COLO829 (cell line): ENCODE measurements at regions not wholly inside any gene's neighbourhood (a gene's known extent, or its start where the extent isn't known, plus 50 kb on each side); places are given as distances from the start of the nearest gene placed in this dataset.
A peak's percentile ranks its signal among the peaks of the same experiment; 100 is the strongest.
"Not testable (repeated sequence)": the region's sequence is repeated elsewhere in the genome, so short reads cannot be mapped to it uniquely, and the experiment has no call there.

Source experiments
- DNase-seq: peaks from one replicate; pipeline ENCODE4 v3.0.0; 2012; ENCODE audit warnings: low spot score

GRCh38 chr7:16933296-16934279, 51.8 kb upstream of the AGR3 start:
- DNase-seq, result no peak

- no peak for DNase-seq
These were observed 53.0 kb upstream of the AGR3 start for GRCh38 chr7:16934722-16935340.

- no peak for DNase-seq
These were observed 53.6 kb upstream of the AGR3 start for GRCh38 chr7:16935341-16935735.

GRCh38 chr7:16936626-16937422, 55.0 kb upstream of the AGR3 start:
- DNase-seq, result no peak

GRCh38 chr7:16939161-16939560, 57.4 kb upstream of the AGR3 start:
- DNase-seq, result no peak

GRCh38 chr7:16940776-16941175, 59.0 kb upstream of the AGR3 start:
- DNase-seq, result no peak

DNA sequence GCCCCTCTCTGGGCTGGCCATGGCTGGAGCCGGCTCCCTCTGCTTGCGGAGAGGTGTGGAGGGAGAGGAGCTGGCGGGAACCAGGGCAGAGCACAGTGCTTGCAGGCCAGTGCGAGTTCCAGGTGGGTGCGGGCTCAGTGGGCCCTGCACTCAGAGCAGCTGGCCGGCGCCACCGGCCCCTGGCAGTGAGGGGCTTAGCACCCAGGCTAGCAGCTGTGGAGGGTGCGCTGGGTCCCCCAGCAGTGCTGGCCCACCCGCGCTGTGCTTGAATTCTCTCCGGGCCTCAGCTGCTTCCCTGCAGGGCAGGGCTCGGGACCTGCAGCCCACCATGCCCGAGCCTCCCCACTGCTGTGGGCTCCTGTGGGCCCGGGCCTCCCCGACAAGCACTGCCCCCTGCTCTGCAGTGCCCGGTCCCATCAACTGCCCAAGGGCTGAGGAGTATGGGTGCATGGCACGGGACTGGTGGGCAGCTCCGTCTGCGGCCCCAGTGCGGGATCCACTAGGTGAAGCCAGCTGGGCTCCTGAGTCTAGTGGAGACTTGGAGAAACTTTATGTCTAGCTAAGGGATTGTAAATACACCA, 61.2 kb upstream of the AGR3 start:
- no peak for DNase-seq

DNA sequence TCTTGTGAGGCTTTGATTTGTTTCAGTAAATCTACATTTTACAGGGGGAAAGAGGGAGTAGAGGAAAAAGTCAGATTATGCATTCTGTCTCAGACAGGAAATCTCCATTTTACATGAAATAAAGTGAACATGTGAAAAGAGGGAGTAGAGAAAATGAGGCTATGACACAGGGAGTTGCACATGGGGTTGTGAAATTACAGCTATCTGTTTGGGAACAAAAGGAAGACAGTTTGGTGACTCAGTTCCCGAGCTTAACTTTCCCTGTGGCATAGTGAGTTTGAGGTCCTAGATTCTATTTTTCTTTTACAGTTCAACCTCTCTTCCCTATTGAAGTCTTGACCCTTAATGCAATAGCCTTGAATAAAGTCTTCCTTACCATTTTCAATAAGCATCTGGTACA, 63.2 kb upstream of the AGR3 start:
- no peak for DNase-seq

- peak; percentile 63 for DNase-seq
These were observed 63.6 kb upstream of the AGR3 start for GRCh38 chr7:16945372-16945771.

- not testable (repeated sequence) for DNase-seq
These were observed 66.3 kb upstream of the AGR3 start for GRCh38 chr7:16948110-16948509.

DNA sequence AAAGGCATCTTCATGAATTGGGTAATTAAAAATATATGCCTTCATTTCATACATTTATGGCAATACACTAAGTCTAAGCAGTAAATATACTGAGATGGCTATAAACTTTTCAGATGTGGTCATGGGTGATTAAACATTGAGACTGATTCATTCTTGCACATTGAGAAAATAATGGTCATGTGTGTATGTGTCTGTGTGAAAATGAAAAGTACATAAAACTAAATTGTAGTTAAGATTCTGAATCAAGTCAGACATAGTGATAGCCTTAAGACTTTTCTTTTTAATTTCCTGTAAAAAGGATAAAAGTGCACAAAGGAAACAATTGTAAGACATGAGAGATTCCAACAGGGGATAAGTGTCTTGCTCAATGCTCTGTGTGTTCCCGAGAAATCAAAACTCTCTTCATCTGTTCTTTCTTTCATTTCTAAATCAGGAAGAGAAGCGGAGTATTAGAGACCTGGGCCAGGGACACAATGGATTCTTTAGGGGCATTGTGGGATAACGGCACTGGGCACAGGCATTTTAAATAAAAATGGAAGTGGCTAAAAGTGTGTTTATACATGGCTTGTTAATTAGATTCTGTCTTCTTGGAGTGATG, 69.8 kb upstream of the AGR3 start:
- DNase-seq, result peak; percentile 96

- DNase-seq, result peak; percentile 66
These were observed 72.5 kb upstream of the AGR3 start for GRCh38 chr7:16954321-16954720.

- DNase-seq, result no peak
These were observed 76.9 kb upstream of the AGR3 start for GRCh38 chr7:16958724-16959123.

DNA sequence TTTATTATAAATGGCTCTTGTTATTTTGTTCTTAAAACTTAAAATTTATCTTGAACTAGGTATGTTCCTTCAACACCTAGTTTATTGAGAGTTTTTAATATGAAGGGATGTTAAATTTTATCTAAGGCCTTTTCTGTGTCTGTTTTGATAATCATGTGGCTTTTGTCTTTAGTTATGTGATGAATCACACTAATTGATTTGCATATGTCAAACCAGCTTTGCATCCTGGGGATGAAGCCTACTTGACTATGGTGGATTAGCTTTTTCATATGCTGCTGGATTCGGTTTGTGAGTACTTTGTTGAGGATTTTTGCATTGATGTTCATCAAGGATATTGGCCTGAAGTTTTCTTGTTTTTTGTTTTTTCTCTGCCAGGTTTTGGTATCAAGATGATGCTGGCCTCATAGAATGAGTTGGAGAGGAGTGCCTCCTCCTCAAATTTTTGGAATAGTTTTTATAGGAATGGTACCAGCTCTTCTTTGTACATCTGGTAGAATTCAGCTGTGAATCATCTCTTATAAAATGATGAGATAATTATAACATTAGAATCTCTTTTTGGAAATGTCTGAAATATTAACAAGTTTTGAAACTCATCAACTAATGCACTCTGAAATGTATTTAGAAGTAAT, 78.7 kb upstream of the AGR3 start:
- DNase-seq, result no peak

DNA sequence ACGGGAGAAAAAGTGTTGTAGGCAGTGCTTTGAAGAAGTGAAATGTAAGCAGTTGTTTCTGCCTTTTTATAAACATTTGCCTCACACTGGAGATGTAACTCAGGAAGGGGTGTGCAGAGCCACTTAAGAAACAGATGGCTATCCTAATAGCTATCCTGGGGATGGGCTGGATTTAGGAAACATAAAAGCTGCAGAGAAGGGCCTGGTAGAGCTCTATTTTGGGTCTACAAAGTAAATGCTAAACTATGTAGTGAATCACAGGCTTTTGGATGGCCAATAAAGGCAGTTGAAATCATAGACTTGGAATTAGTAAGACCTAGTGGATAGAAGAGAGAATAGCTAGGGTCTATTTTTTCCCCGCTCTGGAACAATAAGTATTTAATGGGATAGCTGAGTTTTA, 79.9 kb upstream of the AGR3 start:
- DNase-seq, result no peak

GRCh38 chr7:16963044-16963443, 81.3 kb upstream of the AGR3 start:
- no peak for DNase-seq

DNA sequence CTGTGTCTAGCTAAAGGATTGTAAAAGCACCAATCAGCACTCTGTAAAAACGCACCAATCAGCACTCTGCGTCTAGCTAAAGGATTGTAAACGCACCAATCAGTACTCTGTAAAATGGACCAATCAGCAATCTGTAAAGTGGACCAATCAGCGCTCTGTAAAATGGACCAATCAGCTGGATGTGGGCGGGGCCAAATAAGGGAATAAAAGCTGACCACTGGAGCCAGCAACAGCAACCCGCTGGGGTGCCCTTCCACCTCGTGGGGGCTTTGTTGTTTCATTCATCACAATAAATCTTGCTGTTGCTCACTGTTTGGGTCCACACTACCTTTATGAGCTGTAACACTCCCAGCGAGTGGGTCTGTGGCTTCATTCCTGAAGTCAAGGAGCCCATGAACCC, 83.9 kb upstream of the AGR3 start:
- DNase-seq, result not testable (repeated sequence)

GRCh38 chr7:16967300-16967811, 85.6 kb upstream of the AGR3 start:
- DNase-seq, result no peak

DNA sequence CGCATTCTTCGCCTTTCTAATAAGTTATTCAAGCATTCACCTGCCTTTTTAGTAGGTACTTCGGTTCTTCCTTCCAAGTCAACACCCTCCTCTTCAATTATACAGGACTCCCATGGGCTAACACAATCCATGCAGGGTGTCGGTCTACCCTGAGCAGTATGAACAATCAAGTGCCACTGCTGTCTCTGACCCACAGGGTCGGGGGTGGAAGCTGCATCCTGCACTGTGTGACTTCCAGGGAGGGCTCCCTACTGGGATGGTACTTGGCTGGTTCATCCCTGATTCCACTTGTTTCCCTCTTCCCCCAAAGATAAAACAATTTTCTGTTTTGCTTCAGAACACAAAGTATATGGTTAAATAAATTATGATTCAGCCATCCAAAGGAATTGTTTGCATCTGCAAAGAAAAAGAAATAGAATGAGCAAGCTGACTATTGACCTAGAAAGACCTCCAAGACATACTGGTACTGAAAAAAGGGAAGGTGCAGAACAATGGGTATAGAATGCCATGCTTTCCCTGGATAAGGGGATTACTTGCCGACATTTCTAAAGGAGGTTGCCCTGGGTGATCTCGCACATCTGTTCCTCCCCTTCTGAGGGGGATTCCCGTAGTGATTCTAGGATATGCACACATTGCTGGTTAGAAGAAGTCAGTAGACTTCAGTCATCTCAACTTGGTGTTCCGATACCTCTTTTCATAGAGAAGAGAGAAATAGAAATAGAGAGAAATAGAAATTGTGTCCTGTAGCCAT, 89.1 kb upstream of the AGR3 start:
- no peak for DNase-seq

- DNase-seq, result no peak
These were observed 93.9 kb upstream of the AGR3 start for GRCh38 chr7:16975712-16976111.
